A673 (cell line): ENCODE measurements at regions not wholly inside any gene's neighbourhood (a gene's known extent, or its start where the extent isn't known, plus 50 kb on each side); places are given as distances from the start of the nearest gene placed in this dataset.

Experiments
- EZH2 ChIP-seq: fragments of 200-600 bp; sonication (generic); IDR thresholded peaks from 2 replicates; pipeline ENCODE4 v1.6.1; 2017; ENCODE audit warnings: borderline replicate concordance, low read depth, mild to moderate bottlenecking, mixed read lengths, antibody characterized with exemption, low read length; ENCODE audit not compliant: poor library complexity, severe bottlenecking
- TF ChIP-seq, protein P1 (sequence below): fragments of 300-800, 200-600 bp; sonication (generic); conservative IDR thresholded peaks from 2 replicates; pipeline ENCODE4 v1.5.1; 2017; ENCODE audit warnings: low read depth, mild to moderate bottlenecking, antibody characterized with exemption, low read length, moderate library complexity, mixed read lengths

DNA sequence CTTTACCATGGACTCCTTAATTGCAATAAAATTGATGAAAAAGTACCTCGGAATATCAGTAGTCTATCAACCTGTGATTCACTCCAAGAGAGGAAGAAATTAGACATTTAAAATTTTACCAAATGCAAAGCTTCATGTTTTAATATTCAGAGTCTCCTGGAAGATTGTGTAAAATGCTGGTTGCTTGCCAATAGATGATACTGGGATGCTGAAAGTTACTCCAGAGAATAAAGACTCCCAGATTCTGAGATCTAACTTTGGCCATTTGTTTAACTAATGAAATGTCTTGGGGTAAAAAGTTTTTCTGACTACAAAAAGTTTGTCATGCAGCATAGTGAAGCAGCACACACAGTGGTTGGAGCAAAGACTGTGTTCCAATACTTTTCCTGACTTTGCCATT lies 176.7 kb upstream of the RSPO3 start:
- TF ChIP-seq, protein P1, sequence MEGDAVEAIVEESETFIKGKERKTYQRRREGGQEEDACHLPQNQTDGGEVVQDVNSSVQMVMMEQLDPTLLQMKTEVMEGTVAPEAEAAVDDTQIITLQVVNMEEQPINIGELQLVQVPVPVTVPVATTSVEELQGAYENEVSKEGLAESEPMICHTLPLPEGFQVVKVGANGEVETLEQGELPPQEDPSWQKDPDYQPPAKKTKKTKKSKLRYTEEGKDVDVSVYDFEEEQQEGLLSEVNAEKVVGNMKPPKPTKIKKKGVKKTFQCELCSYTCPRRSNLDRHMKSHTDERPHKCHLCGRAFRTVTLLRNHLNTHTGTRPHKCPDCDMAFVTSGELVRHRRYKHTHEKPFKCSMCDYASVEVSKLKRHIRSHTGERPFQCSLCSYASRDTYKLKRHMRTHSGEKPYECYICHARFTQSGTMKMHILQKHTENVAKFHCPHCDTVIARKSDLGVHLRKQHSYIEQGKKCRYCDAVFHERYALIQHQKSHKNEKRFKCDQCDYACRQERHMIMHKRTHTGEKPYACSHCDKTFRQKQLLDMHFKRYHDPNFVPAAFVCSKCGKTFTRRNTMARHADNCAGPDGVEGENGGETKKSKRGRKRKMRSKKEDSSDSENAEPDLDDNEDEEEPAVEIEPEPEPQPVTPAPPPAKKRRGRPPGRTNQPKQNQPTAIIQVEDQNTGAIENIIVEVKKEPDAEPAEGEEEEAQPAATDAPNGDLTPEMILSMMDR: no peak
- no peak for TF ChIP-seq EZH2
